GM12878 (cell line): ENCODE measurements at regions not wholly inside any gene's neighbourhood (a gene's known extent, or its start where the extent isn't known, plus 50 kb on each side); places are given as distances from the start of the nearest gene placed in this dataset.

Source experiments
- CEBPB ChIP-seq, 2 experiments: fragments of 150-350 bp in 1 of 2; IDR thresholded peaks; 2 replicates each; pipeline ENCODE4 v1.6.1; 2012 to 2014; ENCODE audit warnings: low read depth in 2 of 2, low read length in 2 of 2, borderline replicate concordance in 1 of 2, inconsistent platforms in 1 of 2
- EED ChIP-seq: sonication (generic); IDR thresholded peaks from 2 replicates; pipeline ENCODE4 v1.6.1; 2016; ENCODE audit warnings: antibody characterized with exemption, low read depth
- FOXM1 ChIP-seq: IDR thresholded peaks from 2 replicates; pipeline ENCODE4 v1.6.1; 2012; ENCODE audit warnings: low read depth, mild to moderate bottlenecking, inconsistent platforms, low read length, moderate library complexity
- HDAC6 ChIP-seq: fragments of 200-600 bp; sonication (generic); IDR thresholded peaks from one replicate; pipeline ENCODE4 v1.8.0; 2017; ENCODE audit warnings: antibody characterized with exemption; ENCODE audit not compliant: unreplicated experiment
- JUND ChIP-seq: IDR thresholded peaks from 2 replicates; pipeline ENCODE4 v1.6.1; 2012; ENCODE audit warnings: low read depth, mild to moderate bottlenecking, low read length, improper control_type of control experiment, moderate library complexity
- MTA2 ChIP-seq: fragments of 450-650 bp; IDR thresholded peaks from 2 replicates; pipeline ENCODE4 v1.6.1; 2016; ENCODE audit warnings: low read depth, mild to moderate bottlenecking, moderate library complexity
- MXI1 ChIP-seq: fragments of 150-350 bp; IDR thresholded peaks from 2 replicates; pipeline ENCODE4 v1.6.1; 2011; ENCODE audit warnings: low read depth, mild to moderate bottlenecking, inconsistent platforms, low read length, improper control_type of control experiment
- RFX5 ChIP-seq: IDR thresholded peaks from 2 replicates; pipeline ENCODE4 v1.6.1; 2011; ENCODE audit warnings: low read depth, low read length, improper control_type of control experiment
- YY1 ChIP-seq: IDR thresholded peaks from 2 replicates; pipeline ENCODE4 v1.6.1; 2011; ENCODE audit warnings: low read depth, mild to moderate bottlenecking, low read length
- ZNF384 ChIP-seq: IDR thresholded peaks from 2 replicates; pipeline ENCODE4 v1.6.1; 2012; ENCODE audit warnings: low read depth, mild to moderate bottlenecking, low read length, improper control_type of control experiment, borderline replicate concordance
- TF ChIP-seq, protein P1 (sequence below): fragments of 450-650 bp; IDR thresholded peaks from 2 replicates; pipeline ENCODE4 v1.6.1; 2016; ENCODE audit warnings: mild to moderate bottlenecking, moderate library complexity, borderline replicate concordance
- TF ChIP-seq, protein P2 (sequence below), 3 experiments: IDR thresholded peaks in 2 of 3; conservative IDR thresholded peaks in 1 of 3; 2 replicates each; pipeline ENCODE4 v1.5.1; 2011; ENCODE audit warnings: low read depth in 3 of 3, low read length in 3 of 3, mild to moderate bottlenecking in 3 of 3, control low read depth in 2 of 3, moderate library complexity in 2 of 3, inconsistent platforms in 1 of 3, mixed read lengths in 1 of 3; ENCODE audit not compliant: control insufficient read depth in 2 of 3, insufficient read depth in 1 of 3; ENCODE audit errors: extremely low read depth in 1 of 3
- TF ChIP-seq, protein P3 (sequence below): fragments of 450-650 bp; IDR thresholded peaks from 2 replicates; pipeline ENCODE4 v1.6.1; 2017; ENCODE audit warnings: mild to moderate bottlenecking, low read depth, inconsistent platforms; ENCODE audit not compliant: poor library complexity, severe bottlenecking

DNA sequence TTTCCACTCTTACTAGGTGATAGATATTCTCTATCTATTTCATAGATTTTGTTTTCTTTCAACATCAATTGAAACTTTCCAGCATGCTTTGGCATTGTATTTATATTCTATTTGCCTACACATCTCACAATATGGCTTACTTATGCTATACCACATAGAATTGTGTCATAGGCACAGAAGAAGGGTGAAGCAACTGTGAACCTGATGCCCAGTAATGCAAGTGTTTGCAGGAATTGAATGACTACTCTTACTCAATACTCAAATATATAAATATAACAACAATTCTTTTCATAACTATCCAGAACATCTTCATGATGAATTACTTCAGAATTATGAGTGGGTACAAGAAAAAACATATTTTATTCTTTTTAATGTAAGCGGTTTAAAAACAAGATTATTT lies 165.9 kb downstream of the PTBP2 start:
- TF ChIP-seq, protein P1, sequence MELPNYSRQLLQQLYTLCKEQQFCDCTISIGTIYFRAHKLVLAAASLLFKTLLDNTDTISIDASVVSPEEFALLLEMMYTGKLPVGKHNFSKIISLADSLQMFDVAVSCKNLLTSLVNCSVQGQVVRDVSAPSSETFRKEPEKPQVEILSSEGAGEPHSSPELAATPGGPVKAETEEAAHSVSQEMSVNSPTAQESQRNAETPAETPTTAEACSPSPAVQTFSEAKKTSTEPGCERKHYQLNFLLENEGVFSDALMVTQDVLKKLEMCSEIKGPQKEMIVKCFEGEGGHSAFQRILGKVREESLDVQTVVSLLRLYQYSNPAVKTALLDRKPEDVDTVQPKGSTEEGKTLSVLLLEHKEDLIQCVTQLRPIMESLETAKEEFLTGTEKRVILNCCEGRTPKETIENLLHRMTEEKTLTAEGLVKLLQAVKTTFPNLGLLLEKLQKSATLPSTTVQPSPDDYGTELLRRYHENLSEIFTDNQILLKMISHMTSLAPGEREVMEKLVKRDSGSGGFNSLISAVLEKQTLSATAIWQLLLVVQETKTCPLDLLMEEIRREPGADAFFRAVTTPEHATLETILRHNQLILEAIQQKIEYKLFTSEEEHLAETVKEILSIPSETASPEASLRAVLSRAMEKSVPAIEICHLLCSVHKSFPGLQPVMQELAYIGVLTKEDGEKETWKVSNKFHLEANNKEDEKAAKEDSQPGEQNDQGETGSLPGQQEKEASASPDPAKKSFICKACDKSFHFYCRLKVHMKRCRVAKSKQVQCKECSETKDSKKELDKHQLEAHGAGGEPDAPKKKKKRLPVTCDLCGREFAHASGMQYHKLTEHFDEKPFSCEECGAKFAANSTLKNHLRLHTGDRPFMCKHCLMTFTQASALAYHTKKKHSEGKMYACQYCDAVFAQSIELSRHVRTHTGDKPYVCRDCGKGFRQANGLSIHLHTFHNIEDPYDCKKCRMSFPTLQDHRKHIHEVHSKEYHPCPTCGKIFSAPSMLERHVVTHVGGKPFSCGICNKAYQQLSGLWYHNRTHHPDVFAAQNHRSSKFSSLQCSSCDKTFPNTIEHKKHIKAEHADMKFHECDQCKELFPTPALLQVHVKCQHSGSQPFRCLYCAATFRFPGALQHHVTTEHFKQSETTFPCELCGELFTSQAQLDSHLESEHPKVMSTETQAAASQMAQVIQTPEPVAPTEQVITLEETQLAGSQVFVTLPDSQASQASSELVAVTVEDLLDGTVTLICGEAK: no peak
- TF ChIP-seq HDAC6 (no peak), FOXM1 (no peak), EED (no peak), JUND (no peak), RFX5 (no peak), ZNF384 (no peak), YY1 (no peak), CEBPB (IDR thresholded peaks at IDR 0.05; ENCODE audit: borderline replicate concordance in 1 of 2, low read depth in 2 of 2, low read length in 2 of 2) (no peak), MXI1 (no peak), MTA2 (no peak)
- TF ChIP-seq, protein P2, sequence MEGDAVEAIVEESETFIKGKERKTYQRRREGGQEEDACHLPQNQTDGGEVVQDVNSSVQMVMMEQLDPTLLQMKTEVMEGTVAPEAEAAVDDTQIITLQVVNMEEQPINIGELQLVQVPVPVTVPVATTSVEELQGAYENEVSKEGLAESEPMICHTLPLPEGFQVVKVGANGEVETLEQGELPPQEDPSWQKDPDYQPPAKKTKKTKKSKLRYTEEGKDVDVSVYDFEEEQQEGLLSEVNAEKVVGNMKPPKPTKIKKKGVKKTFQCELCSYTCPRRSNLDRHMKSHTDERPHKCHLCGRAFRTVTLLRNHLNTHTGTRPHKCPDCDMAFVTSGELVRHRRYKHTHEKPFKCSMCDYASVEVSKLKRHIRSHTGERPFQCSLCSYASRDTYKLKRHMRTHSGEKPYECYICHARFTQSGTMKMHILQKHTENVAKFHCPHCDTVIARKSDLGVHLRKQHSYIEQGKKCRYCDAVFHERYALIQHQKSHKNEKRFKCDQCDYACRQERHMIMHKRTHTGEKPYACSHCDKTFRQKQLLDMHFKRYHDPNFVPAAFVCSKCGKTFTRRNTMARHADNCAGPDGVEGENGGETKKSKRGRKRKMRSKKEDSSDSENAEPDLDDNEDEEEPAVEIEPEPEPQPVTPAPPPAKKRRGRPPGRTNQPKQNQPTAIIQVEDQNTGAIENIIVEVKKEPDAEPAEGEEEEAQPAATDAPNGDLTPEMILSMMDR (IDR thresholded peaks at IDR 0.05 in 2 of 3, conservative IDR thresholded peaks at IDR 0.05 in 1 of 3; ENCODE audit: control insufficient read depth in 2 of 3, extremely low read depth in 1 of 3, insufficient read depth in 1 of 3, low read depth in 3 of 3, low read length in 3 of 3): no peak
- TF ChIP-seq, protein P3, sequence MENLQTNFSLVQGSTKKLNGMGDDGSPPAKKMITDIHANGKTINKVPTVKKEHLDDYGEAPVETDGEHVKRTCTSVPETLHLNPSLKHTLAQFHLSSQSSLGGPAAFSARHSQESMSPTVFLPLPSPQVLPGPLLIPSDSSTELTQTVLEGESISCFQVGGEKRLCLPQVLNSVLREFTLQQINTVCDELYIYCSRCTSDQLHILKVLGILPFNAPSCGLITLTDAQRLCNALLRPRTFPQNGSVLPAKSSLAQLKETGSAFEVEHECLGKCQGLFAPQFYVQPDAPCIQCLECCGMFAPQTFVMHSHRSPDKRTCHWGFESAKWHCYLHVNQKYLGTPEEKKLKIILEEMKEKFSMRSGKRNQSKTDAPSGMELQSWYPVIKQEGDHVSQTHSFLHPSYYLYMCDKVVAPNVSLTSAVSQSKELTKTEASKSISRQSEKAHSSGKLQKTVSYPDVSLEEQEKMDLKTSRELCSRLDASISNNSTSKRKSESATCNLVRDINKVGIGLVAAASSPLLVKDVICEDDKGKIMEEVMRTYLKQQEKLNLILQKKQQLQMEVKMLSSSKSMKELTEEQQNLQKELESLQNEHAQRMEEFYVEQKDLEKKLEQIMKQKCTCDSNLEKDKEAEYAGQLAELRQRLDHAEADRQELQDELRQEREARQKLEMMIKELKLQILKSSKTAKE: no peak
